Endodermal cell (in vitro differentiated cells): ENCODE measurements at regions not wholly inside any gene's neighbourhood (a gene's known extent, or its start where the extent isn't known, plus 50 kb on each side); places are given as distances from the start of the nearest gene placed in this dataset.

Source experiments
- DNase-seq: peaks from one replicate; pipeline ENCODE4 v3.0.0-alpha.2; 2017
- H3K27ac ChIP-seq: 2 replicates; pipeline ENCODE4 v1.5.1; 2013; ENCODE audit warnings: mild to moderate bottlenecking, low read depth, low read length, moderate library complexity
- H3K27me3 ChIP-seq: 2 replicates; pipeline ENCODE4 v1.6.1; 2013; ENCODE audit warnings: mild to moderate bottlenecking, low read length, moderate library complexity; ENCODE audit not compliant: insufficient read depth, control insufficient read depth, poor library complexity, severe bottlenecking
- H3K36me3 ChIP-seq: 2 replicates; pipeline ENCODE4 v1.7.0; 2013; ENCODE audit warnings: mild to moderate bottlenecking, low read length, moderate library complexity; ENCODE audit not compliant: control insufficient read depth, insufficient read depth
- H3K4me1 ChIP-seq: one replicate; pipeline ENCODE4 v1.7.0; 2013; ENCODE audit warnings: low read length; ENCODE audit not compliant: control insufficient read depth, insufficient read depth
- H3K4me3 ChIP-seq: 2 replicates; pipeline ENCODE4 v1.5.1; 2013; ENCODE audit warnings: mild to moderate bottlenecking, low read length, moderate library complexity
- H3K9ac ChIP-seq: 2 replicates; pipeline ENCODE4 v1.6.1; 2013; ENCODE audit warnings: mild to moderate bottlenecking, low read length, moderate library complexity; ENCODE audit not compliant: poor library complexity, severe bottlenecking; ENCODE audit errors: extremely low read depth
- H3K9me3 ChIP-seq: 2 replicates; pipeline ENCODE4 v1.6.1; 2013; ENCODE audit warnings: mild to moderate bottlenecking, low read length, moderate library complexity; ENCODE audit not compliant: control insufficient read depth
- H3K27ac Mint-ChIP-seq: 2 replicates; pipeline ENCODE4 v1.8.0; 2020; ENCODE audit warnings: mixed read lengths
- H3K27me3 Mint-ChIP-seq: 2 replicates; pipeline ENCODE4 v1.8.0; 2021; ENCODE audit warnings: mild to moderate bottlenecking, mixed read lengths; ENCODE audit not compliant: insufficient read depth
- H3K36me3 Mint-ChIP-seq: 2 replicates; pipeline ENCODE4 v1.8.0; 2020; ENCODE audit warnings: low read depth, mixed read lengths
- H3K4me1 Mint-ChIP-seq: 2 replicates; pipeline ENCODE4 v1.8.0; 2020; ENCODE audit warnings: mixed read lengths
- H3K4me3 Mint-ChIP-seq: 2 replicates; pipeline ENCODE4 v1.8.0; 2020; ENCODE audit warnings: mild to moderate bottlenecking, moderate library complexity, mixed read lengths
- H3K9me3 Mint-ChIP-seq: 2 replicates; pipeline ENCODE4 v1.8.0; 2020; ENCODE audit warnings: mild to moderate bottlenecking, mixed read lengths
- CTCF ChIP-seq: fragments of 200-600 bp; sonication (generic); conservative IDR thresholded peaks from 2 replicates; pipeline ENCODE4 v1.5.0; 2021; ENCODE audit warnings: antibody characterized with exemption, mild to moderate bottlenecking
- WGBS, 2 experiments: methylation state at CpG; one replicate each; pipeline versions ENCODE4 v1.1.5 to v1.1.7; 2013; ENCODE audit warnings: missing lambda C conversion rate in 2 of 2, mixed read lengths in 1 of 2; ENCODE audit not compliant: insufficient coverage in 1 of 2, insufficient read length in 1 of 2; 5-methylcytosine and 5-hydroxymethylcytosine counted together

- 40 to 56% methylated on average over 1 to 2 of the region's 2 CpGs for WGBS, 2 experiments
- Histone ChIP-seq H3K9me3 (no peaks in the 10 kb centered on the region), H3K4me3 (no peak overlapping the region), H3K9ac (no peak overlapping the region), H3K36me3 (no peaks in the 10 kb centered on the region), H3K27ac (no peak overlapping the region), H3K4me1 (no peaks in the 10 kb centered on the region), H3K27me3 (peaks cover 4% of the 10 kb centered on the region)
- no peaks in the 10 kb centered on the region for H3K4me1 Mint-ChIP-seq
- H3K4me3 Mint-ChIP-seq: no peak overlapping the region
- no peak for TF ChIP-seq CTCF
- no peaks in the 10 kb centered on the region for H3K36me3 Mint-ChIP-seq
- DNase-seq: no peak
- no peaks in the 10 kb centered on the region for H3K9me3 Mint-ChIP-seq
- H3K27ac Mint-ChIP-seq: no peak overlapping the region
- peaks cover 3% of the 10 kb centered on the region for H3K27me3 Mint-ChIP-seq
These were observed 57.7 kb upstream of the TRPC3 start for GRCh38 chr4:122009524-122009923.

- H3K36me3 Mint-ChIP-seq: no peaks in the 10 kb centered on the region
- Histone ChIP-seq H3K4me1 (no peaks in the 10 kb centered on the region), H3K9ac (no peak overlapping the region), H3K9me3 (no peaks in the 10 kb centered on the region), H3K27ac (no peak overlapping the region), H3K4me3 (no peak overlapping the region), H3K27me3 (peaks cover 4% of the 10 kb centered on the region), H3K36me3 (no peaks in the 10 kb centered on the region)
- peaks cover 7% of the 10 kb centered on the region for H3K27me3 Mint-ChIP-seq
- H3K9me3 Mint-ChIP-seq: no peaks in the 10 kb centered on the region
- H3K27ac Mint-ChIP-seq: no peak overlapping the region
- no peak for DNase-seq
- 67 to 80% methylated on average over 1 of the region's 1 CpG for WGBS, 2 experiments
- no peak for TF ChIP-seq CTCF
- no peaks in the 10 kb centered on the region for H3K4me1 Mint-ChIP-seq
- H3K4me3 Mint-ChIP-seq: no peak overlapping the region
These were observed 55.2 kb upstream of the TRPC3 start for GRCh38 chr4:122007016-122007415.

- Mint-ChIP-seq H3K9me3 (no peaks in the 10 kb centered on the region), H3K27ac (no peak overlapping the region), H3K4me1 (no peaks in the 10 kb centered on the region), H3K27me3 (peaks cover 15% of the 10 kb centered on the region), H3K4me3 (no peak overlapping the region), H3K36me3 (no peaks in the 10 kb centered on the region)
- no peaks in the 10 kb centered on the region for H3K4me1 ChIP-seq
- no peaks in the 10 kb centered on the region for H3K36me3 ChIP-seq
- peaks cover 12% of the 10 kb centered on the region for H3K27me3 ChIP-seq
- H3K9me3 ChIP-seq: no peaks in the 10 kb centered on the region
- WGBS, 2 experiments: 93 to 94% methylated on average over 8 of the region's 8 CpGs
- no peak for DNase-seq
- H3K9ac ChIP-seq: no peak overlapping the region
- no peak for TF ChIP-seq CTCF
- no peak overlapping the region for H3K4me3 ChIP-seq
- no peak overlapping the region for H3K27ac ChIP-seq
These were observed 53.4 kb upstream of the TRPC3 start for GRCh38 chr4:122005064-122005755.
